ENCODE measurements at regions not wholly inside any gene's neighbourhood (a gene's known extent, or its start where the extent isn't known, plus 50 kb on each side); places are given as distances from the start of the nearest gene placed in this dataset.

DNA sequence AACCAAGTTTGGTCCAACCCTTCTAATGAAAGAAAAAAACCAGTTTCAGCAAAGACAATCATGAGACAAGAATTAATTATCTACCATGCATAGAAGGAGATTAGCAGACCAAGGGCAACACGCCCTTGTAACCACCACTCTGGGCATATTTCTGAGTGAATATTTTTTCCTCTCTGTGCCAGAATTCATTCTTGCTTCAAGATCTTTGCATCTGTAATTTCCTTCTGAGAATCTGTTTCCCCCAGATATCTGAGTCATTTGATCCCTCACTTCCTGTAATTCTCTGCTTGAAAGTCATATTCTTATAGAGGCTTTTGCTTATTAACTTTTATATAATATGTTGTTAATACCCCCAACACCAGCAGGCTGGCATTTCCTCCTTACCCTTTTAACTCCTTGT lies 243.7 kb downstream of the SLC16A7 start:
- 88% methylated on average over 1 of the region's 1 CpG; no CpG with 5 or more reads in 1 of the 2 experiments for WGBS, 2 experiments (ENCODE audit: insufficient coverage in 2 of 2)
- no peaks in the 10 kb centered on the region for H3K36me3 ChIP-seq (ENCODE audit: control insufficient read depth, insufficient read depth, low read length)
- no peaks in the 10 kb centered on the region for H3K4me1 ChIP-seq (ENCODE audit: control insufficient read depth, insufficient read depth, low read length, poor library complexity, severe bottlenecking)
- H3K9me3 ChIP-seq (ENCODE audit: control insufficient read depth, low read length), result no peaks in the 10 kb centered on the region
- no peak overlapping the region for H3K27ac ChIP-seq (ENCODE audit: low read depth, low read length, severe bottlenecking)
- no peak overlapping the region for H3K4me3 ChIP-seq (ENCODE audit: extremely low read depth, insufficient read depth, low read length, poor library complexity, severe bottlenecking)

GRCh38 chr12:59843260-59843843 lies 247.5 kb downstream of the SLC16A7 start:
- Histone ChIP-seq H3K36me3 (ENCODE audit: control insufficient read depth, insufficient read depth, low read length) (no peaks in the 10 kb centered on the region), H3K27ac (ENCODE audit: low read depth, low read length, severe bottlenecking) (no peak overlapping the region), H3K4me3 (ENCODE audit: extremely low read depth, insufficient read depth, low read length, poor library complexity, severe bottlenecking) (no peak overlapping the region), H3K9me3 (ENCODE audit: control insufficient read depth, low read length) (no peaks in the 10 kb centered on the region), H3K4me1 (ENCODE audit: control insufficient read depth, insufficient read depth, low read length, poor library complexity, severe bottlenecking) (no peaks in the 10 kb centered on the region)
- WGBS, 2 experiments (ENCODE audit: insufficient coverage in 2 of 2), result 83% methylated on average over 1 of the region's 3 CpGs; no CpG with 5 or more reads in 1 of the 2 experiments

DNA sequence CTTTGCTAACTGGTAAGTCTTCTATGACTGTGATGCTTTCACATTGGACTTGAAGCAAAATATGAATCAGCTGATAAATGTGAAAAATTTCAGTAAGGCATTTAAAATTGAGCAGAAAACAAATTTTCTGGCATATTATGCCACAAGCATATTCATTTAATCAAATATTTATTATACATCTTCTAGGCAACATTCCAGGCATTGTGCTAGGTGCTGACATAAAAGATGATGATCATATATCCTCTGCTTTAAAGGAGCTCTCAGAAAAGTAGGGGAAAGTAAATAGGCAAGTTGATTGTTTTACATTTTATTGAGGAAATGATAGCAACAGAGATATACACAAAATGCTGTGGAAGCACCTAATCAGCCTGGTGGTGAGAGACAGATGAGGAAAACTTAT lies 248.9 kb downstream of the SLC16A7 start:
- Histone ChIP-seq H3K27ac (ENCODE audit: low read depth, low read length, severe bottlenecking) (no peak overlapping the region), H3K9me3 (ENCODE audit: control insufficient read depth, low read length) (no peaks in the 10 kb centered on the region), H3K4me1 (ENCODE audit: control insufficient read depth, insufficient read depth, low read length, poor library complexity, severe bottlenecking) (no peaks in the 10 kb centered on the region), H3K4me3 (ENCODE audit: extremely low read depth, insufficient read depth, low read length, poor library complexity, severe bottlenecking) (no peak overlapping the region), H3K36me3 (ENCODE audit: control insufficient read depth, insufficient read depth, low read length) (no peaks in the 10 kb centered on the region)

- Histone ChIP-seq H3K4me3 (ENCODE audit: extremely low read depth, insufficient read depth, low read length, poor library complexity, severe bottlenecking) (no peak overlapping the region), H3K9me3 (ENCODE audit: control insufficient read depth, low read length) (no peaks in the 10 kb centered on the region), H3K27ac (ENCODE audit: low read depth, low read length, severe bottlenecking) (no peak overlapping the region), H3K36me3 (ENCODE audit: control insufficient read depth, insufficient read depth, low read length) (no peaks in the 10 kb centered on the region), H3K4me1 (ENCODE audit: control insufficient read depth, insufficient read depth, low read length, poor library complexity, severe bottlenecking) (no peaks in the 10 kb centered on the region)
- WGBS, 2 experiments (ENCODE audit: insufficient coverage in 2 of 2), result 80 to 85% methylated on average over 1 of the region's 1 CpG
Observed at GRCh38 chr12:59845293-59845692, 249.5 kb downstream of the SLC16A7 start.

GRCh38 chr12:59847127-59847526 lies 251.3 kb downstream of the SLC16A7 start:
- H3K9me3 ChIP-seq (ENCODE audit: control insufficient read depth, low read length), result no peaks in the 10 kb centered on the region
- no peaks in the 10 kb centered on the region for H3K4me1 ChIP-seq (ENCODE audit: control insufficient read depth, insufficient read depth, low read length, poor library complexity, severe bottlenecking)
- no peak overlapping the region for H3K4me3 ChIP-seq (ENCODE audit: extremely low read depth, insufficient read depth, low read length, poor library complexity, severe bottlenecking)
- no peak overlapping the region for H3K27ac ChIP-seq (ENCODE audit: low read depth, low read length, severe bottlenecking)
- H3K36me3 ChIP-seq (ENCODE audit: control insufficient read depth, insufficient read depth, low read length), result no peaks in the 10 kb centered on the region

GRCh38 chr12:59850268-59850667 lies 254.4 kb downstream of the SLC16A7 start:
- no peak overlapping the region for H3K4me3 ChIP-seq (ENCODE audit: extremely low read depth, insufficient read depth, low read length, poor library complexity, severe bottlenecking)
- no peak overlapping the region for H3K27ac ChIP-seq (ENCODE audit: low read depth, low read length, severe bottlenecking)
- no peaks in the 10 kb centered on the region for H3K4me1 ChIP-seq (ENCODE audit: control insufficient read depth, insufficient read depth, low read length, poor library complexity, severe bottlenecking)
- WGBS, 2 experiments (ENCODE audit: insufficient coverage in 2 of 2), result 83% methylated on average over 2 of the region's 2 CpGs; no CpG with 5 or more reads in 1 of the 2 experiments
- no peaks in the 10 kb centered on the region for H3K36me3 ChIP-seq (ENCODE audit: control insufficient read depth, insufficient read depth, low read length)
- H3K9me3 ChIP-seq (ENCODE audit: control insufficient read depth, low read length), result no peaks in the 10 kb centered on the region

- 77 to 100% methylated on average over 1 to 2 of the region's 2 CpGs for whole genome bisulfite sequencing, 2 experiments (ENCODE audit: insufficient coverage in 2 of 2)
- H3K9me3 ChIP-seq (ENCODE audit: control insufficient read depth, low read length), result no peaks in the 10 kb centered on the region
- no peaks in the 10 kb centered on the region for H3K4me1 ChIP-seq (ENCODE audit: control insufficient read depth, insufficient read depth, low read length, poor library complexity, severe bottlenecking)
- no peak overlapping the region for H3K27ac ChIP-seq (ENCODE audit: low read depth, low read length, severe bottlenecking)
- no peak overlapping the region for H3K4me3 ChIP-seq (ENCODE audit: extremely low read depth, insufficient read depth, low read length, poor library complexity, severe bottlenecking)
- no peaks in the 10 kb centered on the region for H3K36me3 ChIP-seq (ENCODE audit: control insufficient read depth, insufficient read depth, low read length)
Observed at GRCh38 chr12:59858508-59859170, 262.8 kb downstream of the SLC16A7 start.

GRCh38 chr12:59859171-59859510 lies 263.3 kb downstream of the SLC16A7 start:
- no CpG with 5 or more reads among the region's 1 CpG for WGBS, 2 experiments (ENCODE audit: insufficient coverage in 2 of 2)
- H3K4me1 ChIP-seq (ENCODE audit: control insufficient read depth, insufficient read depth, low read length, poor library complexity, severe bottlenecking), result no peaks in the 10 kb centered on the region
- no peaks in the 10 kb centered on the region for H3K36me3 ChIP-seq (ENCODE audit: control insufficient read depth, insufficient read depth, low read length)
- H3K9me3 ChIP-seq (ENCODE audit: control insufficient read depth, low read length), result no peaks in the 10 kb centered on the region
- H3K4me3 ChIP-seq (ENCODE audit: extremely low read depth, insufficient read depth, low read length, poor library complexity, severe bottlenecking), result no peak overlapping the region
- H3K27ac ChIP-seq (ENCODE audit: low read depth, low read length, severe bottlenecking), result no peak overlapping the region

DNA sequence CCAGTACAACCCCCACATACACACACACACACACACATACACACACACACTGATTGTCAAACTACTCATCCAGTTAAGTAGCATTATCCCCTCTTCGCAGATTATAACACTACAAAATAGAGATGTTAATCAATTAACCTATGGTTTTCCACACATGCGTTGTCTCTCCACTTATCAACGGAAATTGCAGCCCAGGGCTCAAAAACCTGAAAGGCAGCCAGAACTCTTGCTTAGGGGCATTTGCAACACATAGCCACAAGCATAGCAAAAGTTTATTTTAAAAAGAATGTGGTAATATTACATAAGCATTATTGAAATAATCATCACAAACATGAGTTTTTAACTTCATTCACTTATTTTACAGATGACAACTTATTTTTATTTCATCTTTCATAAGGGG lies 265.8 kb downstream of the SLC16A7 start:
- Histone ChIP-seq H3K4me1 (ENCODE audit: control insufficient read depth, insufficient read depth, low read length, poor library complexity, severe bottlenecking) (no peaks in the 10 kb centered on the region), H3K36me3 (ENCODE audit: control insufficient read depth, insufficient read depth, low read length) (no peaks in the 10 kb centered on the region), H3K4me3 (ENCODE audit: extremely low read depth, insufficient read depth, low read length, poor library complexity, severe bottlenecking) (no peak overlapping the region), H3K9me3 (ENCODE audit: control insufficient read depth, low read length) (no peaks in the 10 kb centered on the region), H3K27ac (ENCODE audit: low read depth, low read length, severe bottlenecking) (no peak overlapping the region)
- WGBS, 2 experiments (ENCODE audit: insufficient coverage in 2 of 2), result 71 to 100% methylated on average over 1 to 3 of the region's 3 CpGs

- H3K27ac ChIP-seq (ENCODE audit: low read depth, low read length, severe bottlenecking), result no peak overlapping the region
- no peaks in the 10 kb centered on the region for H3K4me1 ChIP-seq (ENCODE audit: control insufficient read depth, insufficient read depth, low read length, poor library complexity, severe bottlenecking)
- H3K36me3 ChIP-seq (ENCODE audit: control insufficient read depth, insufficient read depth, low read length), result no peaks in the 10 kb centered on the region
- no peaks in the 10 kb centered on the region for H3K9me3 ChIP-seq (ENCODE audit: control insufficient read depth, low read length)
- H3K4me3 ChIP-seq (ENCODE audit: extremely low read depth, insufficient read depth, low read length, poor library complexity, severe bottlenecking), result no peak overlapping the region
- WGBS, 2 experiments (ENCODE audit: insufficient coverage in 2 of 2), result no CpG with 5 or more reads among the region's 1 CpG
Observed at GRCh38 chr12:59867055-59867454, 271.2 kb downstream of the SLC16A7 start.

GRCh38 chr12:59867689-59868088 lies 271.9 kb downstream of the SLC16A7 start:
- 76 to 100% methylated on average over 1 to 2 of the region's 2 CpGs for WGBS, 2 experiments (ENCODE audit: insufficient coverage in 2 of 2)
- Histone ChIP-seq H3K9me3 (ENCODE audit: control insufficient read depth, low read length) (no peaks in the 10 kb centered on the region), H3K27ac (ENCODE audit: low read depth, low read length, severe bottlenecking) (no peak overlapping the region)

More at GRCh38 chr12:59867689-59868088, 271.9 kb downstream of the SLC16A7 start:
- Histone ChIP-seq H3K36me3 (ENCODE audit: control insufficient read depth, insufficient read depth, low read length) (no peaks in the 10 kb centered on the region), H3K4me3 (ENCODE audit: extremely low read depth, insufficient read depth, low read length, poor library complexity, severe bottlenecking) (no peak overlapping the region), H3K4me1 (ENCODE audit: control insufficient read depth, insufficient read depth, low read length, poor library complexity, severe bottlenecking) (no peaks in the 10 kb centered on the region)
